Ammon's horn (tissue), 1 donor: ENCODE measurements at regions not wholly inside any gene's neighbourhood (a gene's known extent, or its start where the extent isn't known, plus 50 kb on each side); places are given as distances from the start of the nearest gene placed in this dataset.
"Not testable (repeated sequence)": the region's sequence is repeated elsewhere in the genome, so short reads cannot be mapped to it uniquely, and the experiment has no call there.

Experiments
- DNase-seq: peaks from one replicate; pipeline ENCODE4 v3.0.0-alpha.2; 2016; ENCODE audit warnings: low spot score

DNA sequence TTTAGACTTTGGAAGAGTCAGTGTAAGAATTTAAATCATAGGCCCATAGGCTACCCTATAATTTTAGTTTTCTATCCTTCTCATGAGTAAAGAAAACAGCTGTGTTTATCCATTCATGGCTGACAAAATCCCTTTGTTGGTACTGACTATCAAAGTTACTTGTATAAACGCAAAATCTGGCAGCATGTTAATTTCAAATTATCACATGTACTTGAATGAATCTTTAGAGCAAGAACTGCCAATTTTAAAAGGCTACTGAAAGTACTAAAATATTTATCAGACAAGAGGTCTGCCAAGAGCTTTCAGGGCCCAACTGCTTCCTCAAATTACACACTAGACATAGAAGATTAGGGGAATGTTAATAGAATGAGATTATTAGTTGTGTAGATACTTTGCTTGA, 66.6 kb downstream of the MYL12B start:
- no peak for DNase-seq

DNA sequence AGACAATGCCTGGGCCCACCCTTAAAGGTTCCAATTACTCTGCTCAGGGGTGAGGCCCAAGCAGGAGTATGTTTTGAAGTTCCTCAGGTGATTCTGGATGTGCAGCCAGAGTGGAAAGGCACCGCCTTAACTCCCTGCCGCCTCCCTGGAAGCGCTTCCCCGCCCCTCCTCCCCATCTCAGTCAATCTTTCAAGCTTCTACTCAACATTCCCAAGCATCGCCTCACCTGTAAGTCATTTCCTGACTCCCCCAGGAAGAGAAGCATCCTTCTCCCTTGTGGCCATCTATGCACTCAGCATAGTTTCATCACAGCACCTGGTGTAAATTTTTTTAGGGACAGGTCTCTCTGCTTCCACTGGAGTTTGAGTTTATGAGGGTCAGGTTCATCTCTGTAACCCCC, 67.5 kb downstream of the MYL12B start:
- DNase-seq = no peak

DNA sequence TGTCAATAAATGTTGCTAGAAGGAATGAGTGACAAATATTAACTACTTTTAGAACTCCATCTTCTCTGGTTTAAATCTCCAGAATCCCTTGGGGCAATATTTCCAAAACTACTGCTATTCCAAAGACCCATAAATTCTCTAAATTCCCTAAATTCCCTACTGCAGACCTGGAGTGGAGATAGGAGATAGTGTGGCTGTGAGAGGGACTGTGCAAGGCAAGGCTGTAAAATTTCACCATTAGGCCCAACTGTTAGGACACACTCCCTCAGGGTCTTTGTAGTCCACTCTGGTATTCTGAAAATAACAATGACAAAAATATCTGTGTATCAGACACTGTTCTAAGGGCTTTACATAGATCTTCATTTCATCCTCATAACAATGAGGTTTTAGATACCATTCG, 67.9 kb downstream of the MYL12B start:
- no peak for DNase-seq

DNA sequence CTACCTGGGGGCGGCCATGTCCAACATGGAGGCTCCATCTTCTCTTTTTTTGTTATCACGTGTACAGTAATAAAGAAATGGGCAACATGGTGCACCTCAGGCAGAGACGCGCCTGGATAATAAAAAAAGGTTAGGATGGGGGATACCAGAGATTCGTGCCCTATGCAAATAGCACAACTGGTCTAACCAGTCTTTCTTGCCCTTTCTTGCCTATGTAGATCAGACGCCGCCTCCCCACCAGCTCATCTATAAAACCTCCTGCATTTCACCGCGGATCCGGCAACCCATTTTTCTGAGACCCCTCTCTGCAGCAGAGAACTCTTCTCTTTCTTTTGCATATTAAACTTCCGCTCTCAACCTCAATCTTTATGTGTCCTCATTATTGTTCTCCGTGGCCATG, 68.7 kb downstream of the MYL12B start:
- DNase-seq = no peak

DNA sequence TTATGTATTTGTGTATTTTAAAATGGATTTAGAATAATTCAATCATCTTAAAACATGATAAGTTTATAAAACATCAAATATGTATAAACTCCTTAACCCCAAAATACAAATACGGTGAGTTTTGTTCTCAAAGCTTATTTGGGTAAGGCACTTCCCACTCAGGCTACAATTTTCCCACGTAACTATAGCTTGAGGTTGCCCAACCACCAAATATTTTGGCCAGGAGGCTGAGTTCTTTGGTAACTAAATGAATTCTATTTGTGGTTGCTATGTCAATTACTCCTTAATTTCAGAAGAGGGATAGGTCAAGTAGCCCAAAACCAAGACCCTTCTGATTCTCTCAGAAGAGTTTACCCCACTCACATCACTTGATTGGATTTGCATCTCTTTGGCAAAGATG, 70.4 kb downstream of the MYL12B start:
- DNase-seq = no peak

DNA sequence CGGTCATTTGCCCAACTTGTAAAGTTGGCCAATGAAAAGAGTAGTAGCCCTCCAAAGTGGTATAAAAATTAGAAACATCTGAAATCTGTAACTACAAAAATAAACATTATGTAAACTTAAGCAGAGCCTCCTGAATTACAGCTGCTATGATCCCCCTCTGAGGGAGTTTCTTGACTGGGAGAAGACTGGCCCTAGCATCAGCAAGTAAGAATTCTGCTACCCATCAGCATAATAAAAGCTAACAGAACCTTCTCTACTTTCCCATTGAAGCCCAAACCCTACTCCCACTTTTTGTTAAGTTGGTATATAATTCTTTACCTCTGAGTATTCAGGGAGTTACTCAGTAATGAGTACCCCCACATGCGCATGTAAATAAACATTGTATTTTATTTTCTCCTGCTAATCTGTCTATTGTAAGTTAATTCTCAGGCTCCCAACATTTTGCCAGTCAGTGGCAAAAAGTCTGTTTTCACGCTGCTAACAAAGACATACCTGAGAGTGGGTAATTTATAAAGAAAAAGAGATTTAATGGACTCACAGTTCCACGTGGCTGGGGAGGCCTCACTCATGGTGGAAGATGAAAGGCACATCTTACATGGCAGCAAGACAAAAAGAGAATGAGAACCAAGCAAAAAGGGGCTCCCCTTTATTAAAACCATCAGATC, 71.3 kb downstream of the MYL12B start:
- no peak for DNase-seq

DNA sequence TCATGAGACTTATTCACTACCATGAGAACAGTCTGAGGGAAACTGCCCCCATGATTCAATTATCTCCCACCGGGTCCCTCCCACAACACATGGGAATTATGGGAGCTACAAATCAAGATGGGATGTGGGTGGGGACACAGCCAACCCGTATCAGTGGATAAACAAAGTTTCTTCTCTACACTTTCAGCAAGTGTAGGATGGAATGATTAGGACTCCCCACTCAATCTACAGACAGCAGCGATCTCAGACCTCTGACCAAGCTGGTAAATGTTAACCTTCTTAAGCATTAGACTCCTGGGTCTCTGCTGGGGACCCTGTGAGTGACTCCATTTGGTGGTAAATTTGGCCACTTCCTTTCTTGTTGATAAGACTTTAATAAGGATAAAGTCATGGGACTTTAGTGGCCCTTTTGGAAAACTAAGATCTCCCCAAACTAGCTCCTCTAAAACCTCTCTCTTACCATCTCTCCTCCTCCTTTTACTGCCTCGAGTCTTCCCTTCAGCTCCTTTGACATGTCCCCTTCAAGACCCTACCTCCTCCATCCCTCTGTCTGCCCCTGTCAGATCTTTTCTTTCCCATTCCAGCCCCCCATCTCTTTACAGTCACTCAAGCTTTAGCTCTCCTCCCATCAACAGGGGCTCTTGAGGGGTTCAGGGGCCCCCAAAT, 71.9 kb downstream of the MYL12B start:
- DNase-seq = no peak

DNA sequence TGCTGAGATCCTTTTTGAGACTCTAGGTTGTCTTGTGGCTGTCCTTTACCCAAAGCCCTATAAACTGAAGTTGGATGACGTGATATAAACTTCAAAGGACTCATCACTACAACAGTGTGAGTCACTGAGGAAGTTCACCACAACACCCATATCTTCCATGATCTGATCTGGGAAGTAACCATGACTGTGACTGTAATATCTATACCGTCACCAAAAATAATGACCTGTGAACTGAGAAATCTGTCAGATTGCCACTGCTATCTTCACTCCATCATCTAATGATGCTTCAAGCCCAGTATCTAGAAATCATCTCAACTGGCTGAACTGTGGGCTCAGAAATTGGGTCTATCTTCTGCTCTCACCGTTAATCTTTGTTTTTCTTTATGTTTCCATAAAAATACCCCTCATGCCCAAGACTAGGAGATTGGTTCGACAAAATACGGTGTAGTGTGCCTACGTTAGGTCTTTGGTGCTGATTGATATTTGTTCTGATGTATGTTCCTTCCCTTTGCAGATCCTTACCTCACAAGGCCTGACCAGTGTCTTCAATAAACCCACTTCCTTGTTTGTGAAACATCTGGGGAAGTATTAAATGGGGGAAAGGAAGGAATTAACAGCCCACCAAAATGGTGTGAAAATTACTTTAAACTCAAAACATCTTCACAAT, 78.2 kb downstream of the MYL12B start:
- DNase-seq = no peak

DNA sequence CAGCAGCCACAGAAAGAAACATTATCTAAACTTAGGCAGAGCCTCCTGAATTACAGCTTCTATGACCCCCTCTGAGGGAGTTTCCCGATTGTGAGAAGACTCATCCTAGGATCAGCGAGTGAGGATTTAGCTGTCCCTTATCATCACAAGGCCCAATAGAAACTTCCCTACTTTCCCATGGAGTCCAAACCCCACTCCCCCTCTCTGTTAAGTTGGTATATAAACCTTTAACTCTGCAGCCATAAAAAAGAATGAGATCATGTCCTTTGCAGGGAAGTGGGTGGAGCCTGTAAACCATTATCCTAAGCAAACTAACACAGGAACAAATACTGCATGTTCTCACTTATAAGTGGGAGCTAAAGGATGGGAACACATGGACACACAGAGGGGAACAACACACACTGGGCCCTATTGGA, 78.8 kb downstream of the MYL12B start:
- DNase-seq = no peak

DNA sequence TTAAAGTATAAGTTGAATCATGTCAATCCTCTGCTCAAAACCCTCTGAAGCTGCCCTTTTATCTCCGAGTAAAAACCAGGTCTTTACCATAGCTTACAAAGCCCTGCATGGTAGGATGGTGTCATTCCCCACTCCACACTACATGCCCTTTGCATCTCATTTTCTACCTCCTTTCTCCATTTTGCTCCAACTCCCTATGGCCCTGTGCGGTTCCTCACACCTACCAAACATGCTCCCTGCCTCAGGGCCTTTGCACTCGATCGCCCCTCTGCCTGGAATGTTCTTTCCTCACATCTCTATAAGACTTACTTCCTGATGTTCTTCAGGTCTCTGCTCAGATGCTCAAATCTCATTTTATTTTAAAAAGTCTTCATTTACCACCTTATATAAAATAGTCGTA, 80.7 kb downstream of the MYL12B start:
- DNase-seq = no peak

DNA sequence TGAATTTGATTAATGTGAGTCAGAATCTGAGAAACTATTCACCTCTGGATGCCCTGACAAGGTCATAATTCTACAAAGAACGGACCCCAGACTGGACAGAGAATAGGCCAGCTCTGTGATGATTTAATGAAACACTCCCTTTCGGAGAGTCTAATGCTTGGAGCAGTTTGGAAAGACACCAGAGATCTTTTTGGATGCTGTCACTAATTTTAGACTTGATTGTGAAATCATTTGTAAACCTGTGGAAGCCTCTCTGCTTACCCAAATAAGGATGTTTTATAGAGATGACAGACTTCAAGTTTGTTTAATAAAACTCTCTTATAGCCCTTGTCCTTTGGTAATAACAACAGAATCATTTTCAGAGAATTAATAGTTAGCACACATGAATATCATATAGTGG, 83.5 kb downstream of the MYL12B start:
- no peak for DNase-seq

DNA sequence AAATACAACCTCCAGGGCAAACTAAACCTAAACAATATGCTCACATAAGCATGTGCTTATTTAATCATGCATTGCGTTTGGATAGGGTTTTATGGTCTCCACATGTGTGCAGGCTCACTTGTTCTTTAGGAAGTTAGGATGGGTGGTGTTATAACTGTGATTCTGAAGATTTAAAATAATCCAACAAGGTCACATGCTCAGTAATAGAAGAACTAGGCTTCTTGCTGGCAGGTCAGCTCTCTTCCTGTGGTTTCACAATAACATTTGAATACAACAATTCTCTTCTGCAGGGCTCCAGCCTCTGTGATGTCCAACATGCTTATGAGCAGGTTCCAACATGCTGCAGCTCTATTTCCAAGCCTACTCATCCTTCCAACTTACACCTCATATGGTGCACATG, 84.0 kb downstream of the MYL12B start:
- no peak for DNase-seq

DNA sequence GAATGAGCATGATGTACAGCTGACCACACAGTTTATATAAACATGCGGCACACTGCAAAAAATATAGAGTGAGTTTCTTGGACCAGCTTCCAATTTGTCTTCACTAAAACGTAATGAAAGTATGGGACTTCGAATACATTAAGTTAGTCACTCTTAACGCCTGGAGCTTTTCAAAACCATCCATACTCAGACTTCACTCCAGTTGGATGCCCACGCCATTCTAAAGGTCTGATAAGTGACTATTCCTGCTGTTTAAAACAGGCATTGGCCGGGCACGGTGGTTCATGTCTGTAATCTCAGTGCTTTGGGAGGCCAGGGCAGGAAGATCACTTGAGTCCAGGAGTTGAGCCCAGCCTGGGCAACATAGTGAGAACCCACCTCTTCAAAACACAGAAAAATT, 84.6 kb downstream of the MYL12B start:
- DNase-seq = no peak

DNA sequence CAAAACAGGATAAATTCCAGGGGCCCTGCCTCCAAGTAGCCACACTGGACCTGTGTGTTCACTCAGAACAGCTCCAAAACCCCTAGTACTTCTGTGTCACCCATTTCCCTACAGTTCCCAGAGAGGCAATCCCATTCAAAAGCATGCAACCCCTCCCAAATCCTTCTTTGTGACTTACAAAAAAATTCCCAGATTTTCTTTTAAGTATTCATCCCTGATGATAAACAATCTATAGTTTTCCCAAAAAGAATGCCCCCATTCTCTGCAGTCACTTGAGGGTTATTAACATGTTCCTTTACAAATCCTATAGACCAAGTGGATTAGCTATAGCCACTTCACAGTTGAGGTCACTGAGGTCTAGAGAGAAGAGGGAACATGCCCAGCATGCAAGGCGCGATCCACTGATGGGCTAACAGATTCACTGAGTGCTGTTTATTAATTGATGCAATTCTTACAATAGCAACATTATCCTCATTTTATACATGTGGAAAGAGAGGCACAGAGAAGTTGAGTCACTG, 85.4 kb downstream of the MYL12B start:
- no peak for DNase-seq

DNA sequence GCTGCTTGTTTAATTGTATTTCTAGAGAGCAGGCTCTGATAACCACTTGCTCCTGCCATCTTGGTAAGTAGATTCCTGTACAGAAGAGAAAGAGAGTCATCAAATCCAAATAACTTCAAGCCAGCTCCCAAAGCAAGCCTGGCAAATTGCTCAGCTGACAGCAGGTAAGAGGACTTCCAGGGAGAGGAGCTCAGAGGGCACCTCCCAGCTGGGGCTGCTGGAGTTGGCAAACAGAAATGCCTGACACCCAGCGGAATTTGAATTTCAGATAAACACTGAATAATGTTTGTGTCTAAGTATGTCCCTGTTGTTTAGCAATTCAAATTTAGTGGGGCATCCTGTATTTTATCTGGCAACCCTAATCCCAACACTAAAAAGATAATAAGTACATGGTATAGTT, 86.2 kb downstream of the MYL12B start:
- DNase-seq = no peak

DNA sequence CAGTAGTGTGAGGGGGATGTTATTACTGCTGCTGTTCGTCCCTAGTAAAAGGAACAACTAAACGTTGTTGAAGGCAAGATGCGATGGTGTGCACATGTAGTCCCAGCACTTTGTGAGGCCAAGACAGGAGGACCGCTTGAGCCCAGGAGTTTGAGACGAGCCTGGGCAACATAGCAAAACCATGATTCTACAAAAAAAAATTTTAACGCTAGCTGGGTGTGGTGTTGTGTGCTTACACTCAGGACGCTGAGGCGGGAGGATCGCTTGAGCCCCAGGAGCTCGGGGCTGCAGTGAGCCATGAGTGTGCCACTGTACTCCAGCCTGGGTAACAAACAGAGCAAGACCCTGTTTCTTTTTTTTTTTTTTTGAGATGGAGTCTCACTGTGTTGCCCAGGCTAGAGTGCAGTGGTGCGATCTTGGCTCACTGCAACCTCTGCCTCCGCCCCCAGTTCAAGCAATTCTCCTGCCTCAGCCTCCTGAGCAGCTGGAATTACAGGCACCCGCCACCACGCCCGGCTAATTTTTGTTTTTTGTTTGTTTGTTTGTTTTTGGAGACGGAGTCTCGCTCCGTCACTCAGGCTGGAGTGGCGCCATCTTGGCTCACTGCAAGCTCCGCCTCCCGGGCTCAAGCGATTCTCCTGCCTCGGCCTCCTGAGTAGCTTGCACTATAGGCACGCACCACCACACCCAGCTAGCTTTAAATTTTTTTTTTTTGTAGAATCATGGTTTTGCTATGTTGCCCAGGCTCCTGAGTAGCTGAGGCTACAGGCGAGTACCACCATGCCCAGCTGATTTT, 87.3 kb downstream of the MYL12B start:
- not testable (repeated sequence) for DNase-seq

DNA sequence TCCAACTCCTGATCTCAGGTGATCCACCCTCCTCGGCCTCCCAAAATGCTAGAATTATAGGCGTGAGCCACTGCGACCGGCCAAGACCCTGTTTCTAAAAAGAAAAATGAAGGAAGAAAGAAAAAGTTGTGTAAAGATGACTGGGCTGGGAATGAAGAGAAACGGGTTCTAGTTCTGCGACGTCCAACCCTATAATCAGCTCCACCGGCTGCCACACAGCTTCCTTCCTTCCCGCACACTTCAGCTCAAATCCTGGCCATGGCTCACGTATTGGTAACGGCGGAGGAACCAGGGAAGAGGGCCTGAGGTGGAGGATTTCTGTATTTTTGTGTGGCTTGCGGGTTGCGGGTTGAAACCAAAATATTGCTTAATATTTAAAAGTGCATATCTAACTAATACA, 88.1 kb downstream of the MYL12B start:
- no peak for DNase-seq

DNA sequence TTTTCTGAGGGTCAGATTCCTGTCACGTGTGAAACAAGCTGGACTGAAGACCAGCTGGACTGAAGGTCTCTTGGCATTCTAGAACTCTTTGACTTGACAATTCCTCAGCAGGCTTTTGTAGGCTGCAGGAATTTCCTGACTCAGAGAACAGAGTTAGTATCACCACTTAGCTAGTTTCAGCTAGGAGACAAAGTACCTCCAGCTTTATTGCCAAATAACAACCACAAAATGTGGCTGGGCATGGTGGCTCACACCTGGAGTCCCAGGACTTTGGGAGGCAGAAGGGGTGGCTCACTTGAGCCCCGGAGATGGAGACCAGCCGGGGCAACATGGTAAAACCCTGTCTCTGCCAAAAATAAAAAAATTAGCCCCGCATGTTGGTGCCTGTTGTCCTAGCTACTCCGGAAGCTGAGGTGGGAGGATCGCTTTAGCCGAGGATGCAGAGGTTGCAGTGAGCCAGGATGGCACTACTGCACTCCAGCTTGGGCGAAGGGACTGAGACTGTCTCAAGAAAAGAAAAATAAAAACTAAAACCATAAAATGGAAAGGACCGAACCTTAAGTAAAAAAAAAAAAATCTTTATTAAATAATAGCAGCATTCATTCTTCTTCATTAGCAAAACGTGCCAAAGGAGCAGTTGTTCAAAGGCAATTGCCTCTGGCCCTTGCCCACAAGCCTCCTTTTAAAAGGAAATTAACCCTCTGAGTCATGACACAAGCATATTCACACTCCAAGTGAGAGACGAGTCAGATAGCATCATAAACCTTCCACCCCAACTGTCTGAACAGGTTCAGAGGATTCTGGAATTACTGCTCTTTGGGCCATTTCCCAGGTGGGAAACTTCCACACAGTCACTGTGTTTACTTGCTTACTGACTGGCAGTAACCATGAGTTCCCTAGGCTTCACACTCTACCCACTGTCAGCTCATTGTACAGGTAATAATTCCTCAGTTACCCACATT, 88.9 kb downstream of the MYL12B start:
- no peak for DNase-seq

DNA sequence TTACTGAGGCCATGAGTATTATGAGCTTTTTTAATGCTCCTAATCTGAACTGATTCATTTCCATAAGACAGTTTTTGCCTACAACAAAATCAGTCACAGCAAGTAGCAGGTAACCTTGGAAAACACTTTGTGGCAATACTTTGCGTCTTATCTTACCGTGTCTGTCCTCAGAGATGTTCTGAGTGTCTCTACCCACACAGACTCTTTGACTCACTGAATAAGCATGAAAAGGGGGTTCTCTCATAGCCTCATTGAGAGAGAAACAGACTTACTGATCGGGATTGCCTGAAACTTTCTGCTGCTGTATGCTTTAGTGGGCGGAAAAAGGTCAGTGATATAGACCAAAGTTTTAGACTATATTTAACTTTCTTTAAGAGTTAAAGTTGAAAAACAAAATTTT, 92.6 kb downstream of the MYL12B start:
- no peak for DNase-seq

DNA sequence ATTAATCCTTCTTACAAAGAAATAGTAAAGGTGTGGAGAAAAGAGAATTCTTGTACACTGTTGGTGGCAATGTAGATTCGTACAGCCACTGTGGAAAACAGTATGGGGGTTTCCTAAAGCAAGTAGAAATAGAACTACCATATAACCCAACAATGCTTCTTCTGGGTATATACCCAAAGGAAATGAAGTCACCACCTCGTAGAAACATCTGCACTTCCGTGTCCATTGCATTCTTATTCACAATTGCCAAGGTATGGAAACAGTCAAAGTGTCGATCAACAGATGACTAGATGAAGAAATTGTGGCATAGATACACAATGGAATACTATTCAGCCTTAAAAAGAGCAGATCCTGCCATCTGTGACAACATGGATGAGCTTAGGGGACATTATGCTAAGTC, 93.4 kb upstream of the TGIF1 start:
- no peak for DNase-seq

DNA sequence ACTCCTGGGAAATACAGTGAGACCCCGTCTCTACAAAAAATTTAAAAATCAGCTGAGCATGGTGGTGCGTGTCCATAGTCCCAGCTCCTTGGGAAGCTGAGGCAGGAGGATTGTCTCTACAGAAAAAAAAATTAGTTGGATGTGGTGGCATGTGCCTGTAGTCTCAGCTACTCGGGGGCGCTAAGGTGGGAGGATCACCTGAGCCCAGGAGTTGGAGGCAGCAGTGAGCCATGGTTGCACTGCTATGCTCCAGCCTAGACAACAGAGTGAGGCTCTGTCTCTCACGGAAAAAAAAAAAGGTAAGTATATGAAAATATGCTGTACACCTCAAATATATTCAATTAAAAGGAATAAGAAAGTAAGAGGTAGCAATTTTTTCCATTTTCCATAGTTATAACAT, 92.5 kb upstream of the TGIF1 start:
- DNase-seq = no peak
